IMR-90 (cell line): ENCODE measurements at regions not wholly inside any gene's neighbourhood (a gene's known extent, or its start where the extent isn't known, plus 50 kb on each side); places are given as distances from the start of the nearest gene placed in this dataset.
A peak's percentile ranks its signal among the peaks of the same experiment; 100 is the strongest.

Experiments
- ATAC-seq: fragments of 200-7000 bp; cut with Tn5 transposase; 2 replicates; pipeline ENCODE4 v1.9.1; 2020; ENCODE audit warnings: low read depth, mild to moderate bottlenecking, moderate library complexity
- BruUV-seq: library from RNA; stranded (reverse); fragments of 400-500 nt; replicated peaks from 2 replicates; lab custom pipeline; 2021; lab: Mats Ljungman, UMichigan
- CTCF ChIA-PET: fragments of 300-600 bp; formaldehyde crosslinking; extraction: SDS; loops from one replicate; lab custom pipeline; 2021; ENCODE audit warnings: antibody characterized with exemption; lab: Yijun Ruan, JAX
- POLR2A ChIA-PET: fragments of 300-600 bp; sonication (Branson Sonifier 250); formaldehyde crosslinking; loops from one replicate; lab custom pipeline; 2022; ENCODE audit warnings: antibody characterized with exemption; ENCODE audit not compliant: unreplicated experiment; lab: Charles Lee
- DNase-seq: peaks from one replicate; pipeline ENCODE4 v3.0.0; 2013
- H2AFZ ChIP-seq: replicated peaks from 2 replicates; pipeline ENCODE3; 2013; ENCODE audit warnings: low read length, mild to moderate bottlenecking; ENCODE audit not compliant: poor library complexity
- H2AK5ac ChIP-seq: 2 replicates; pipeline ENCODE4 v1.6.1; 2013; ENCODE audit warnings: low read depth, low read length, inconsistent platforms
- H2AK9ac ChIP-seq: replicated peaks from 2 replicates; pipeline ENCODE3; 2013; ENCODE audit warnings: mild to moderate bottlenecking, low read depth, low read length, moderate library complexity; ENCODE audit not compliant: poor library complexity
- H2BK120ac ChIP-seq: 2 replicates; pipeline ENCODE4 v1.6.1; 2013; ENCODE audit warnings: low read depth, low read length, inconsistent platforms
- H2BK15ac ChIP-seq: 3 replicates; pipeline ENCODE4 v1.6.1; 2013; ENCODE audit warnings: low read depth, low read length, inconsistent platforms
- H2BK20ac ChIP-seq: 2 replicates; pipeline ENCODE4 v1.6.1; 2013; ENCODE audit warnings: low read depth, mild to moderate bottlenecking, inconsistent platforms, low read length, moderate library complexity
- H2BK5ac ChIP-seq: 2 replicates; pipeline ENCODE4 v1.6.1; 2013; ENCODE audit warnings: mild to moderate bottlenecking, low read depth, low read length, inconsistent platforms; ENCODE audit not compliant: poor library complexity, severe bottlenecking
- H3K14ac ChIP-seq: replicated peaks from 2 replicates; pipeline ENCODE4 v1.6.1; 2013; ENCODE audit warnings: low read depth, low read length, inconsistent platforms
- H3K18ac ChIP-seq: 2 replicates; pipeline ENCODE4 v1.6.1; 2013; ENCODE audit warnings: low read depth, low read length, control low read depth
- H3K23ac ChIP-seq: 2 replicates; pipeline ENCODE4 v1.6.1; 2013; ENCODE audit warnings: low read depth, low read length, inconsistent platforms
- H3K27ac ChIP-seq: 2 replicates; pipeline ENCODE4 v1.5.1; 2013; ENCODE audit warnings: mild to moderate bottlenecking, control low read depth, low read length; ENCODE audit not compliant: insufficient read depth
- H3K27me3 ChIP-seq: 2 replicates; pipeline ENCODE4 v1.6.1; 2013; ENCODE audit warnings: low read length; ENCODE audit not compliant: control insufficient read depth, insufficient read depth
- H3K36me3 ChIP-seq: 2 replicates; pipeline ENCODE4 v1.6.1; 2013; ENCODE audit warnings: low read length, mixed read lengths; ENCODE audit not compliant: control insufficient read depth, insufficient read depth
- H3K4ac ChIP-seq: 2 replicates; pipeline ENCODE4 v1.6.1; 2013; ENCODE audit warnings: low read depth, low read length, inconsistent platforms
- H3K4me1 ChIP-seq: 2 replicates; pipeline ENCODE4 v1.6.1; 2013; ENCODE audit warnings: low read length, mixed read lengths; ENCODE audit not compliant: control insufficient read depth, insufficient read depth
- H3K4me2 ChIP-seq: 2 replicates; pipeline ENCODE4 v1.6.1; 2013; ENCODE audit warnings: low read depth, mild to moderate bottlenecking, control low read depth, low read length, moderate library complexity
- H3K4me3 ChIP-seq: 2 replicates; pipeline ENCODE4 v1.5.1; 2013; ENCODE audit warnings: low read depth, mild to moderate bottlenecking, control low read depth, low read length, moderate library complexity; ENCODE audit not compliant: insufficient read depth
- H3K56ac ChIP-seq: 2 replicates; pipeline ENCODE4 v1.6.1; 2013; ENCODE audit warnings: low read length, inconsistent platforms; ENCODE audit not compliant: insufficient read depth; ENCODE audit errors: extremely low read depth
- H3K79me1 ChIP-seq, 2 experiments: 2 replicates each; pipeline ENCODE4 v1.6.1; 2013; ENCODE audit warnings: low read length in 2 of 2, inconsistent platforms in 1 of 2, low read depth in 1 of 2
- H3K9ac ChIP-seq: 2 replicates; pipeline ENCODE4 v1.6.1; 2013; ENCODE audit warnings: low read depth, low read length, control low read depth
- H3K9me1 ChIP-seq: 2 replicates; pipeline ENCODE4 v1.6.1; 2013; ENCODE audit warnings: low read length, inconsistent platforms; ENCODE audit not compliant: insufficient read depth
- H3K9me3 ChIP-seq: 2 replicates; pipeline ENCODE4 v1.6.1; 2013; ENCODE audit warnings: low read length; ENCODE audit not compliant: control insufficient read depth, insufficient read depth
- H4K20me1 ChIP-seq: 2 replicates; pipeline ENCODE4 v1.6.1; 2013; ENCODE audit warnings: low read length, inconsistent platforms; ENCODE audit not compliant: insufficient read depth
- H4K5ac ChIP-seq: 2 replicates; pipeline ENCODE4 v1.6.1; 2013; ENCODE audit warnings: mild to moderate bottlenecking, low read depth, low read length, control low read depth
- H4K8ac ChIP-seq, 2 experiments: 2 replicates each; pipeline ENCODE4 v1.6.1; 2013; ENCODE audit warnings: low read depth in 2 of 2, low read length in 2 of 2, control low read depth in 1 of 2, inconsistent platforms in 1 of 2
- H4K91ac ChIP-seq: 2 replicates; pipeline ENCODE4 v1.6.1; 2013; ENCODE audit warnings: low read depth, low read length, inconsistent platforms; ENCODE audit not compliant: insufficient read depth
- NFE2L2 ChIP-seq: fragments of 150-350 bp; IDR thresholded peaks from 2 replicates; pipeline ENCODE4 v1.6.1; 2016; ENCODE audit warnings: low read depth, mild to moderate bottlenecking, low read length
- RAD21 ChIP-seq: IDR thresholded peaks from 2 replicates; pipeline ENCODE4 v1.6.1; 2012; ENCODE audit warnings: low read length, improper control_type of control experiment
- SMC3 ChIP-seq: fragments of 150-350 bp; IDR thresholded peaks from 2 replicates; pipeline ENCODE4 v1.6.1; 2016; ENCODE audit warnings: low read depth, mild to moderate bottlenecking, antibody characterized with exemption, low read length, moderate library complexity
- WGBS, 2 experiments: methylation state at CpG; one replicate each; pipeline versions ENCODE4 v1.1.5 to v1.1.7; 2013; ENCODE audit warnings: missing lambda C conversion rate in 2 of 2; ENCODE audit not compliant: insufficient read length in 1 of 2; ENCODE audit errors: extremely low coverage in 2 of 2; 5-methylcytosine and 5-hydroxymethylcytosine counted together
- dilution Hi-C: fragments of 300-500 bp; cut with HindIII; formaldehyde crosslinking; loops from one replicate; pipeline ENCODE4 v1.14.3; 2018; ENCODE audit warnings: low sequenced_read_pairs; ENCODE audit not compliant: unreplicated experiment
- in situ Hi-C: fragments of 300-500 bp; cut with MboI; formaldehyde crosslinking; loops from 3 replicates; pipeline ENCODE4 v1.14.3; 2019; ENCODE audit warnings: low sequenced_read_pairs, inconsistent platforms, mixed read lengths
- intact Hi-C: fragments of 100-400 bp; cut with micrococcal nuclease; formaldehyde crosslinking; loops from 2 replicates; pipeline ENCODE4 v1.10.0; 2022
- TF ChIP-seq, protein P1 (sequence below): conservative IDR thresholded peaks from 2 replicates; pipeline ENCODE4 v1.5.1; 2012; ENCODE audit warnings: mild to moderate bottlenecking, low read depth, low read length, improper control_type of control experiment

DNA sequence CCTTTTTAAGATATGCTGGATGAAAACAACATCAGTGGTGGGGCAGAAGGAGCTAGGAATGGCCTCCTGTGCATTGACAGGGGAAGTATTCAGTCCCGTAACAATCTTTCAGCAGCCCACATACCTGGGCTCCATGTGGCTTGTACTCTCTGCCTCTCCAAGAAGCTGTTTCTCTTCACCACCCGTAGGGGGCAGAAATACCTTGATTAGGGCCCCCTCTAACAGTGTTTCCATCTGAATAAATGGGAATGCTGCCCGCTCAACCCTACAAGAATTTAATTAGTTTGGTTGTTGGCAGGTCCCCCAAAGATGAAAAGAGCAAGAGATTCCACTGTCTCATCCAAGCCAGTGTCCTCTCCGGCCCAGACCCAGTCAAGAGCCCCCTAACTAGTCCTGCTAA, 155.2 kb downstream of the SMIM20 start:
- no peak overlapping the region for H3K23ac ChIP-seq
- intact Hi-C loops = loop anchor here (5.0 kb wide), 1 partner anchor 258 kb away; no protein-coding TSS in a partner anchor
- ChIA-PET POLR2A (interaction anchor here (0.7 kb wide), 1 partner anchor 23 kb away, joined by 14 read pairs; no protein-coding TSS in a partner anchor), CTCF (no interaction called here)
- H2BK20ac ChIP-seq = no peak overlapping the region
- no CpG with 5 or more reads among the region's 4 CpGs for WGBS, 2 experiments
- DNase-seq = peak; percentile 47
- peak; percentile 68 for ATAC-seq
- H3K9ac ChIP-seq = no peak overlapping the region
- no peak overlapping the region for H3K18ac ChIP-seq
- no peaks in the 10 kb centered on the region for H3K9me1 ChIP-seq
- no peak overlapping the region for H2BK5ac ChIP-seq
- H2BK120ac ChIP-seq = no peak overlapping the region
- no peak overlapping the region for H2AK9ac ChIP-seq
- no peak overlapping the region for H3K4ac ChIP-seq
- no peaks in the 10 kb centered on the region for H3K9me3 ChIP-seq
- H2AK5ac ChIP-seq = no peak overlapping the region
- no peaks in the 10 kb centered on the region for H3K36me3 ChIP-seq
- in situ Hi-C loops = no loop called here
- no peak overlapping the region for H3K4me3 ChIP-seq
- no TSS peak for BruUV-seq
- H3K56ac ChIP-seq = no peak overlapping the region
- H3K27ac ChIP-seq = no peak overlapping the region
- TF ChIP-seq SMC3 (peak; percentile 58), RAD21 (peak; percentile 69), NFE2L2 (no peak)
- TF ChIP-seq, protein P1, sequence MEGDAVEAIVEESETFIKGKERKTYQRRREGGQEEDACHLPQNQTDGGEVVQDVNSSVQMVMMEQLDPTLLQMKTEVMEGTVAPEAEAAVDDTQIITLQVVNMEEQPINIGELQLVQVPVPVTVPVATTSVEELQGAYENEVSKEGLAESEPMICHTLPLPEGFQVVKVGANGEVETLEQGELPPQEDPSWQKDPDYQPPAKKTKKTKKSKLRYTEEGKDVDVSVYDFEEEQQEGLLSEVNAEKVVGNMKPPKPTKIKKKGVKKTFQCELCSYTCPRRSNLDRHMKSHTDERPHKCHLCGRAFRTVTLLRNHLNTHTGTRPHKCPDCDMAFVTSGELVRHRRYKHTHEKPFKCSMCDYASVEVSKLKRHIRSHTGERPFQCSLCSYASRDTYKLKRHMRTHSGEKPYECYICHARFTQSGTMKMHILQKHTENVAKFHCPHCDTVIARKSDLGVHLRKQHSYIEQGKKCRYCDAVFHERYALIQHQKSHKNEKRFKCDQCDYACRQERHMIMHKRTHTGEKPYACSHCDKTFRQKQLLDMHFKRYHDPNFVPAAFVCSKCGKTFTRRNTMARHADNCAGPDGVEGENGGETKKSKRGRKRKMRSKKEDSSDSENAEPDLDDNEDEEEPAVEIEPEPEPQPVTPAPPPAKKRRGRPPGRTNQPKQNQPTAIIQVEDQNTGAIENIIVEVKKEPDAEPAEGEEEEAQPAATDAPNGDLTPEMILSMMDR = peak; percentile 55
- H3K27me3 ChIP-seq = no peaks in the 10 kb centered on the region
- H3K4me1 ChIP-seq = no peaks in the 10 kb centered on the region
- no peak overlapping the region for H4K91ac ChIP-seq
- no peak overlapping the region for H3K14ac ChIP-seq
- no peak overlapping the region for H4K8ac ChIP-seq
- no peak overlapping the region for H2AFZ ChIP-seq
- H4K5ac ChIP-seq = no peak overlapping the region
- no peak overlapping the region for H3K4me2 ChIP-seq
- H3K79me1 ChIP-seq = no peaks in the 10 kb centered on the region
- dilution Hi-C loops = no loop called here
- H2BK15ac ChIP-seq = no peak overlapping the region
- no peaks in the 10 kb centered on the region for H4K20me1 ChIP-seq
